ENCODE measurements at regions not wholly inside any gene's neighbourhood (a gene's known extent, or its start where the extent isn't known, plus 50 kb on each side); places are given as distances from the start of the nearest gene placed in this dataset.
"Not testable (repeated sequence)": the region's sequence is repeated elsewhere in the genome, so short reads cannot be mapped to it uniquely, and the experiment has no call there.

DNA sequence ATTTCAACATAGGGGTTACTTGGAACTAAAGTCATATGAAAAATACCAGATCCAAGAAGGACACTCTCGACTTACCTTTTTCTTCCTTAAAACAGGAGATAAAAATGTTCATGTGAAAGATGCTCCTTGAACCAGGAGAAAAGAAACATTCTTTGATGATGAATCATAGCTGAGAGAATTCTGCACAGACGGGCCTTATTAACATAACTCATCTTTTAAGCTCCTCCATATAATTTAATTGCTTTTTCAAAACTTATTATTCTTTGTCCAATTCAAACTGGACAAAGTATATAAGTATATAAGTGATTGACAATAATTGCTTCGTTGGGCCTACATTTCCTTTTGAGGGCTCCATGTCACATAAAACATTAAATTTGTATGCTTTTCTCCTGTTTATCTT, 945.2 kb upstream of the C9orf72 start:
- DNase-seq, result no peak

DNA sequence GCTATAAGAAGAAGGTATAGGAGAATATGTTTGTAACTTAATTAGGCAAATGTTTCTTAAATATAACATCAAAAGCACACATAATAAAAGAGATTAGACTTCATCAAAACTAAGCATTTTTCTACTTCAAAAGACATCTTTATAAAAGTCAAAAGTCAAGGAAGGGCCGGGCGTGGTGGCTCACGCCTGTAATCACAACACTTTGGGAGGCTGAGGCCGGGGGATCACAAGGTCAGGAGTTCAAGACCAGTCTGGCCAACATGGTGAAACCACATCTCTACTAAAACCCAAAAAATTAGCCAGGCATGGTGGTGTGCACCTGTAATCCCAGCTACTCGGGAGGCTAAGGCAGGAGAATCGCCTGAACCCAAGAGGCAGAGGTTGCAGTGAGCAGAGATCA, 951.0 kb upstream of the C9orf72 start:
- DNase-seq, result not testable (repeated sequence)

DNA sequence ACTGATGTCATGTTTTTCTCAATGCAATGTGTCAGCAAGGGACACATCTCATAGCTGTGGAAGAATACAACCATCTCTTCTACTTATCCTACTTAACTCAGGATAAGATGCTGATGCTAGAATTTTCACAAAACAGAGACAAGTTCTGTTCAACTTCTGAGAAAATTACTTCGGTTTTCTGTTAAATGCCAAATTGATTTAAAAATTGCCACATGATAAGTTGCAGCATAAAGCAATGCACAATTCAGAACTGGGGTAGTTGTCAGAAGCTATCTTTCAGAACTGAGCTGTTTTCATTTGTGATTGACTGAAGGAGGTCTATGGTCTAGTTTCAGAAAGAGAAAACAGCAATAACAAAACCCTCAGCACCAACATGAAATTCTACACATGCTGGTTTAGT, 954.8 kb upstream of the C9orf72 start:
- DNase-seq, result no peak

DNA sequence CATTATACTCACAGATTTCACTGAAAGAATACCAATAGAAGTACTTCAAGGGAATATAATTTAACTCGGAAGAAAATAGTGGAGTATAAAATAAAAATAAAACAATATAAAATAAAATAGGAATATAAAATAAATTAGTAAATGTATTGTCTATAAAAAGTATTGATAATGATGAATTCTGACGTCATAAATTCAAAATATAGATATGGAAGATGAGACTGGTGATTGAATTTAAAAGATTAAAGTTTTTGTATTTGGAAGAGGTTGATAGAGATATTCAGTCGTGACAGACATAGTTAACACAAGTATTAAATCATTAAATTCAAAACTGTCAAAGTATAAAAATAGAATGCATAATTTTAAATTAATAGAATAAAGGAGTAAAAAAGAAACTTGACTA, 964.9 kb upstream of the C9orf72 start:
- DNase-seq, result no peak

DNA sequence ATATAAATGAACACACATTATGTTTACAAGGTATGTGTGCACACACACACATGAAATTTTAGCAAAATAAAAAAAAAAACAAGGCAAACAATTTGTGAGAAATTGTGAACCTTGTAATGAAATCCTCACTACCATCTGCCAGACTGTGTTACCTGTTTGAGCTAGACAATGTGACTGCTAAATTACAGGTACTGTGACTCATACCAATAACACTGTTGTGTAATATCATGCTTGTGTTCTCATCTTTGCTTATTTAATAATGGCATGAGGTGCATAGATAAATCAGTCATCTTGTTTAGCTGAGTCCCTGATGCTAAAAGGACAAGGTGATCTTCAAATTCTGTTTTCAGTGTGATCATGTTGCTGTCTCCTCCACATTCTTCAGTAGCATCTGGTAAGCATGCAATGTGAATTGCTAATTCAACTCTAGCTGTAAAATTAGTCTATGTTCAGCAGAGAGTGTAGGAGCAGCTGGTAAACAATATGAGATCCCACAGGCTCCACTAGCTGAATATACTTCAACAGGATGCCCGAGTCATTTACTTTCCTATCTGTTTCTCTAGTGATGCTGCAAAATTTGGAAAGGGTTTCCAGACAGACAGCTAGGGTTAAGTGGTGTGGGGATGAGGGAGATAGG, 966.3 kb upstream of the C9orf72 start:
- no peak for DNase-seq

DNA sequence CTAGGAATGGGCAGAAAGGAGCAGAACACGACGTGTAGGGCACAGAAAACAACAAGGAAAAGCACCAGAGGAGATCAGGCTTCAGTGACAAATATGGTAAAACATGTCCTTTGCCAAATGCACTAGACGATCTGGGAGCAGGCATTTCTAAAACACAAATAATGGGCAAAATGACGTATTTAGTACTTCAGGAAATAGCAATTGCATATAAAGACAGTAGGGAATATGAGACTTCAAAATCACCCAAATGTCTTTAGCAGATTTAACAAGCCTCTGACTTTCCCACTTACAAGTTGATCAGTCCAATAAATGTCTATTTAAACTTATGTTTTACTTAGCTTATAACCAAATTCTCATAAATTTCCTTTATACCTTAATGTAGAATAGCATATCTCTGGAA, 969.6 kb upstream of the C9orf72 start:
- DNase-seq, result no peak

DNA sequence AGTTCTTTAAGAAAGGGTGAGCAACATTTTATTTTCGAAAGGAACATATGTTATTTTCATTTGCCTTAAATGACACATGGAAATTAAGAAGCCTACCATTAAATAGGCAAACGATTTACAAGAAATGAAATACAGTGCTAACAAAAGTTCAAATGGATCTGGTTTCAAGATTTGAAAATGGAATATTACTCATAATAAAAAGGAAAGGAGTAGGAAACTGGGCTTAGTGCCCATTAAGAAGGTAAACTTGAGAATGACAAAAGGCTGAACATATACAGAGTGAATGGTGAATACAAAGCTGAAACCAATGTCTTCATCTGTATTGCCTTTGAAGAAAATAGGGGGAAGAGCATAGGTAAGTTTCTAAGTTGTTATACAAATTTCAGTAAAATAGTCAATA, 974.2 kb upstream of the C9orf72 start:
- no peak for DNase-seq

DNA sequence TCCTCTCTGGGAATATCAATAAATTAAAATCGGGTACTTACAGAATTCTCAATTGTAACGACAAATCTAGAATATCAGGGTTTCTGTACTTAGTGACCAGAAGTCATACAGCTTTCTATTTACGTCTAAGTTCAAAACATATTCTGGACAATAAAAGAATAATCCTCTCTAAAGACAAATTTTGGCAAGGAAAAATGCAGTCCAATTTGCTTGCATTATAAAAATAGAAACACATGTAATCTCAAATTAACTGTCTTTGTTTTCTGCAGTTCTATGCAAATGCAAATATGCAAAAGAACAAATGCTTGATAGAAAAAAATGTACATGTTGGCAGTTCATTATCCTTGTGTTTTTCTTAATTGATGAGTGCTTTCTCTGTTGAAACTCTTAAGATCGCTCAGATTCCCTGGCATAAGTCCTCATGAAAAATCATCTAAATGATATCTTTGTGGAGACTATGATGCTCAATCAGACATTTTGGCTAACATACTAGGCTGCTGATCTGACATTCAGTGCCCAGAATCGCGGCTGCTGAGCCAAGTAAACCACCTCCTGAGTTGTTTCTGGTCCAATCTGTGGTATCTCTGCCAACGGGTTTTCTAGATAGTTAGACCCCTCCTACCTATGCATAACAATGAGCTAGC, 990.1 kb upstream of the C9orf72 start:
- no peak for DNase-seq

DNA sequence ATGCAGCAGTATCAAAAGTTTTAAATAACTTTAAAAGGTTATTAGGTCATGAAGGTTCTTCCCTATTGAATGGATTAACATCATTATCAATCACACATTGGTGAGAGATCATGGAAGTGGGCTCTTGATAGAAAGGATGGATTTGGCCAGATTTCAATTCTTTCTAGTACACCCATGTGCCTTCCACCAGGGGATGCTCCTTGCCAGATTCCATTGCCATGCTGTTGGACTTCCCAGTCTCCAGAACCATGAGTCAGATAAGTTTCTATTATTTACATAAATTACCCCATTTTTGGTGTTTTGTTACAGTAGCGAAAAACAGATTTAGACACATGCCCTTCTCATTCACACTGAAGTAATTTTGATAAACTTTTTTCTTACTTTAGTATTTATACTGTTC, 1010.6 kb upstream of the C9orf72 start:
- DNase-seq, result no peak

DNA sequence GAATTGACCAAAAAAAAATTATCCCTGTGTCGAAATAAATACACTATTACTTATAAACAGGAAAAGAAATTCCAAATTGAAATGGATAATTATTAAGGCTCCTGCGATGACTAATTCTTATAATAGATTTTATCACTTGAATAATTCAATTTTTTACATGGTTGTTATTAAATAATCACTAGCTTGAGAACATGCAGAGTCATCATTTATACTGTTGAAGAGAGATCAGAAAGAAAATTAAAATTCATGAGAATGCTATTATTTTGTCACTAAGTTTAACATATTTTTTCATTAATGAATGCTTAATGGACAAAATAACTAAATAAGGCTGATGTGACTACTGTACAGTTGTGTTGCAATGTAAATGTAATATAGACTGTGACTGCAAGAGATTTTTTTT, 1011.3 kb upstream of the C9orf72 start:
- DNase-seq, result no peak

DNA sequence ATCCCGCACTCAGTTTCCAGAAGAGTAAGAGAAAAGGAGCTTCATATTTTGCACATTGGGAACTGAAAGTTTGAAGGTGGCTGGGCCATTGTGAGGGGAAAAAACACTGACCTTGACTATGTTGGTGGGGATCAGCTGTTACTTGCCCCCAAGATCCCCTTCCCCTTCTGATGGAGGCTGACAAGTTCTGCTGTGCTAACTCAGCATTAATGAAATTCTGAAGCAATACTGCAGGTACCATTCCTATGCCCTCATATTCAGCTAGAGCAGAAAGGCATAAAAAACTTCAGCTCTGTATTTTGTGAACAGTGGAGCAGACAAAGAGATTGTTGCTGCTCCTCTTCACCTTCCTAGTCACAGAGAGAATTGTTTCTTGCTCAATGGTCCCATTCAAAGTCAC, 1013.8 kb upstream of the C9orf72 start:
- no peak for DNase-seq

DNA sequence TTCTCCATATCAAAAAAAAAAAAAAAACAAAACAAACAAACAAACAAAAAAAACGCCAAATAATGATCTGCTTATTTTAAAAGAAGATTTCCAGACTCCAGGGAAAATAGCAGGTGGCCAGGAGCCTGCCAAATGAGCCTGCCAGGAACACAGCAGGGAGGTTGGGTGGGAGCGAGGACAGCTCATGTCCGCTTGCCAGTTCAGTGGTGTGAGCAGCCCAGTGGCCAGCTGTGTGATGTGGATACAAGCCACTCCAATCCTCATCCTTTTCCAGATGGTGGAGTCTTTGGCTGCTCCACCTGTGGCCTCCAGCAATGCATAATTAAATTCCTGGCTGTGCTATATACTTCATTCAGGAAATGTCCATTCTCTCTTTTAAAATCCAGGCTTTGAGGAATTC, 1025.1 kb upstream of the C9orf72 start:
- no peak for DNase-seq

DNA sequence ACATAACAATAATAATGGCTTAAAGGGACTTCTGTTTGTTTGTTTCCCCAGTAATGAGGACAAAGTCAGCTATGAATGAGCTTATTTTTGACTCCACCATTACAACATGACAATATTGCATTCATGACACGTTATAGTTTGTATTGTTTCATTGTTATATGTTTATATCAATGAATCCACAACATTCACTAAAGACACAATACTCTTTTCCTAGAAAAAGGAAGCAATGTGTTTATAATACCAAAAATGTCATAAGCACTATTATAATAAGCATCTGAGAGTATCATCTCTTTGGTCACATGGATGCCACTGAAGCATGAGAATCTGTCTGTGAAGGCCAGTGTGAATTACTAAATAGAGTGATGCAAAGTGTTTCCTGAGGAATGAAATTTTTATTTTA, 1026.9 kb upstream of the C9orf72 start:
- DNase-seq, result no peak

DNA sequence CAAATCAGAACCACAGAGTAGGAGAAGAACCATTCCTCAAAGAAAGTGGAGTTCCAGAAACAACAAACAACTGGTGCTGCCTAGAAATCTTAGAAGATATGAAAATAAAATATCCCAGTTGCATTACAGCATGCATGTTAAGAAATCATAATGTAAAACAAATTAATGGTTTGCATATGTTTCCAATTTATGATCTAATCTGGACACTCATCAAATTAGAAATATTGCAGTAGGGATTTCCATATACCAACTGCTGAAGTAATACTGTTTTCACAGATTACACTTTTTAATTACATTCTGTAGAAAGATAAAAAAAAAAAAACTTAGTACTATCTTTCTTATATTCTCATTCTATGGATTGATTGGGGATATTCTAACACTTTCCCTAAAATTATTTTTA, 1034.6 kb upstream of the C9orf72 start:
- DNase-seq, result no peak

DNA sequence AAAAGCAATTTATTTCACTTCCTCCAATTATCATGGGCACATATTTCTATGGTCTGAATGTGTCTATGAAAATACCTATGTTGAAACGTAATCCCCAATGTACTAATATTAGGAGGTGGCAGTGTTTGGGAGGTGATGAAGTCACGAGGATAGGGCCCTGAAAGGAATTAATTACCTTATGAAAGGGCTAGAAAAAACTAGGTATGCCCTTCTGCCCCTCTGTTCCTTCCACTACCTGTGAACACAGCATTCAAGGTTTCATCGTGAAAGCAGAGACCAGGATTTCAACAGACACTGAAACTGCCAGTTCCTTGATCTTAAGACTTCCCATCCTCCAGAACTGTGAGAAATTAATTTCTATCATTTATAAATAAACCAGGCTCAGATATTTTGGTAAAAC, 1037.1 kb upstream of the C9orf72 start:
- no peak for DNase-seq

DNA sequence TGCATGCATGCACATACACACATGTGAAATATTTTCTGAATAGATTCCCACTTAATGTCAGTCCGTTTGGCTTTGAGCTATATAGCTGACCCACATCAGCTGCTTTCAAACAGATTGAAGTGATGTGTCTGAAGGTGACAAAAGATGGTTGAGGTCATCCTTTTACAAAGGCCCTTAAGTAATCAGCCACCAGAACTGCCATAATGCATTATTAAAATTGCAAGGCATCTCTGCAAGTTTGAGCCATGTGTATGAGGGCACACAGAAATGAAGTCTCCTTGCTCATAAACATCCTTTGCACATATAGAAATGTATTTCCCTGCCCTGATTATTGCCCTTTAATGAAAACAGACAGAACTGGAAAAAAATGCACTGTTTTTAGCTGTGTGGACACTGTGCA, 1043.0 kb upstream of the C9orf72 start:
- DNase-seq, result no peak

DNA sequence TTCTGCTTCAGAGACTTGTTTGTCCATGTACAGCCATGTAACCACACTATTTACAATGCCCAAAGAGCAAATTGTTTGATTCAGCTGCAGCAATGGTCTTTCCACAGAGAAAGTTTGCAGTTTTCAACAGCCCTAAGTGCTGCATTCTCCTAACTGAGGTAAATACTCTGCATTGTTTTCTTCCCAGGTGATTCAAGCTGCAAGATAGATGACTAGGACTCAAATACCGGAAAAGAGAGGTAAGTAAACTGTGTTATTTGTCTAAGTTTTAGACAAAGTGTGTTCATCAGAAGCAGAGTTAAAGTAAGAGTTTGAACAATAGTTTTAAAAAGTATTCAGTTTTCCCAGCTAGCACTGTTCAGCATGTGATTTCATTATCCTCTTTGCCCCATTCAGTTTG, 1046.7 kb upstream of the C9orf72 start:
- DNase-seq, result no peak

DNA sequence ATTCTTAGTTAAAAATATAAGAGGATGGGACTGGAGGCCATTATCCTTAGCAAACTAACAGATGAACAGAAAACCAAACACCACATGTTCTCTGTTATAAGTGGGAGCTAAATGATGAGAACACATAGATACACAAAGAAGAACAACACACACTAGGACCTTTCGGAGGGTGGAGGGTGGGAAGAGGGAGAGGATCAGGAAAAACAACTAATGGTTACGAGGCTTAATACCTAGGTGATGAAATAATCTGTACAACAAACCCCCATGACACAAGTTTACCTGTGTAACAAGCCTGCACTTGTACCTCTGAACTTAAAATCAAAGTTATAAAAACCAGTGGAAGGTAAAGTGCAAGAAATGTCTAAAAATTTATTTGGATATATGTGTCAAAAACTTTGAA, 1047.4 kb upstream of the C9orf72 start:
- no peak for DNase-seq

DNA sequence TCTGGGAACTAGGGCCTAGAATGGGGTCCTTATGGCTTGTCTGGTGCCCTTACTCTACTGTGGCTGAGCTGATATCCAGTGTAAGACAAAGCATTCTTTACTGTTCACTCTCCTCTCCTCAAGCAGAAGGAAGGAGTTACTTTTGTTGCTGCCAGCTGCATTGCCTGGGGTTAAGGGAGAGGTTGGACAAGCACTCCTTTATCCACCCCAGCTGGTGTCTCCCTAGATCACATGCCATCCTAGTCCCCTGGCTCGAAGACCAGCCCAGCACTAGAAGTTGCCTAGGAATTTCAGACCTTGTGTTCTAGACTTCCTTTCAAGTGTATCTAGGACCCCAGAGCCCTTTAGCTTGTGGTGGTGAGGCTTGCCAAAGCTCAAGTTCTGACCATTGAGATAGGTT, 1051.5 kb upstream of the C9orf72 start:
- no peak for DNase-seq

DNA sequence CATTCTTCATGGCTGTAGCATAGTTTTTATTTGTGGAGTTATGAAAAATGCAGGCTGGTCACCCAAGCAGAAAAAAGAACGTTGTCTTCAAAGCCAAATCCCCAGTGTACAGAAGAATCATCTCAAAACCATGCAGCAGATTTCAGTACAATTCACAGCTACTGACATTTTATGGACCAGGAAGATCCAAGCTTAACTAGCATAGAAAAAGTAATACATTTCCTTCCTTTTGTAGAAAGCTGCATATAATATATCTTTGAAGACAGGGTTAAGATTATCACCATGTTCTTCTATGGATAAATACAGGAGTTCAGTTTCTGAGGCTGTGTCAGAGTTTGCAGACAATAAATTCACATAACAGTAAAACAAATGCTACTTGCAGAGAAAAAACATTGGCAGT, 1054.8 kb upstream of the C9orf72 start:
- no peak for DNase-seq

DNA sequence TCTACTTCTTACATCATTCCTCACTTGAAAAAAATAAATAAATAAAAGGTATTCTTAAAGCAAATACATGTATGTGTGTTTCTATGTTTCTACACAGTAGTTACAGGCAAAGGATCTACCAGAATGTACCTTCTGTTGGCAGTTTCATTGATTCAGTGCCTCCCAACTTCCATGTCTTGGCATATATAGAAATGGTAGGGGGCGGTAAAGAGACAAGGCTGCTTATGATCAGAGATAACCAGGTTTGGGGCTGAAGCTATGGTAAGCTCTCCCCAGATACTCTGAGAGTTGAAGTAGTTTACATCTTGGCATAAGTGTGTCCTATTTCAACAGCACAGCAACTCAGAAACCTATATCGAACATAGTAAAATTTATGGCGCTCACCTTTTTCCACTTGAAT, 1075.4 kb upstream of the C9orf72 start:
- DNase-seq, result no peak

DNA sequence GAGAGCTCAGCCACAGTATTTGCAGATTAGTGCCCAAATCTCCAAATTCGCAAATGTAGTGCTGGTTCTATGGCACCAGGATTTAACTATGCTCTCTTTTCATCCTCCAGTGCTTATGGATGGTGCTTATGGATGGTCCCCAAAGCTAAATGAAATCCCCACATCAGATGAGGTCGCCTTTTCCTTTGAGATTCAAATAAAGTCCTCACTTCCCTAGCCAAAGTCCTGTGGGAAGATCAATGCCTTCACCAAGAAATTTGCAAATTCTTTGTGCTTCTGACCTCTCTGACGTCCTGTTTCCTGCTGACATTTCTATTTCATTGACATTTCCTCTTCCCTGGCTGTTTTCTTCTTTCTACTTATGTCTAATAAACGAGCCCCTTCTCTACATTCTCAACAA, 1077.0 kb upstream of the C9orf72 start:
- DNase-seq, result no peak

DNA sequence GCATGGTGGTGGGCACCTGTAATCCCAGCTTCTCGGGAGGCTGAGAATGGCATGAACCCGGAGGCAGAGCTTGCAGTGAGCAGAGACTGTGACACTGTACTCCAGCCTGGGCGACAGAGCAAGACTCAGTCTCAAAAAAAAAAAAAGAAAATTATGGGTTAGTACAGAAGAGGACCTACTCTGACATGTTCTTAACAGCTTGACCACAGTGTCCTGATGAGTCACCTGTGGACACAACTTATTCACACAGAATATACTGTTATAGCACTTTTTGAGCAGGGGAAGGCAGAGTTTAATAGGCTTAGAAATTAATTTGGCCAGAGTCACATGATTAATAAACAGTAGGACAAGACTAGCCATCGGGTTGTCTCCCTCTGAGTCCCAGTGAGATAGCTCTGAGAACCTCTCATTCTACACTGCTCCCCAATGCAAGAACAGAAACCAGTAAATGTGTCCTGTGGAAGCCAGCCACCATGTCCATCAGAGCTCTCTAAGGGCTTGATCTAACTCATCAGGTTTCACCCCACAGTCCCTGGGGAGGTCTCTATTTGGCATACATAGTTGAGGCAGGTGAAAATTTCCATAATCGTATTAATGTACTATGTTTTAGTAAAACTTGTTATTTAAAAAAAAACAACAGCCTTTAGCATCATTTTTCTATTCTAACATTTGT, 1077.9 kb upstream of the C9orf72 start:
- no peak for DNase-seq

DNA sequence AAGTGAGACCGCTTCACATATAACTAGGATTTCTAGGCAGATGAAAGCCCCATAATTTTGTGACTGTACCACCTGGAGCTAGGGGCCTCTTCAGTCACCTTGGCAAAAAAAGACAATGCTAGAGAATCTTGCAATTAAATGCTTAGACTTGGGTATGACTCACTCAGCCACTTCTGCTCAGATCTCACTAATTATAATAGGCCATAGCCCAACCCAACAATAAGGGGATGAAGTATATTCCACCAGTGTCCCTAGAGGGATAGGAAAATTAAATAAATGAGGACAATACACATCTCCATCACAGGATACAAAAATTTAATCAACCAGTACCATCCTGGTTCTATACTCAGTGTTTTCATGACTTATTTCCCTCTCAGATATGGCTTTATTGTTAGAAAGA, 1079.9 kb upstream of the C9orf72 start:
- no peak for DNase-seq

DNA sequence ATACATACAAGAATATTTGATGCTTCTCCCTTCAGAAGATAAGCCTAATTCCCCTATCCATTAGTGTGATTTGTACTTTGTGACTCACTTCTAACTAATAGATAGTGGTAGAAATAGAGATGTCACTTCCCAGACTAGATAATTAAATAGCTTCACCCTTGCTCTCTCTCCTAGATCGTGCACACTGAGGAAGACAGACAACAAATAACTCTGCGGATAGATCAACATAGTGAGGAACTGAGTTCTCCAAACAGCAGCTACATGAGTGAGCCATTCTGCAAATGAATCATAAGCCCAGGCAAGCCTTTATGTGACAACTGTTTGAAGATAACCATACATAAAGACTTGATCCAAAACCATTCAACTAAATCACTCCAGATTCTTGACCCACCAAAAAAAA, 1083.4 kb upstream of the C9orf72 start:
- no peak for DNase-seq
